GM12891 (cell line): ENCODE measurements at regions not wholly inside any gene's neighbourhood (a gene's known extent, or its start where the extent isn't known, plus 50 kb on each side); places are given as distances from the start of the nearest gene placed in this dataset.

ENCODE experiments used
- PAX5 ChIP-seq: IDR thresholded peaks from 2 replicates; pipeline ENCODE4 v1.6.1; 2011; ENCODE audit warnings: low read length, moderate library complexity, mild to moderate bottlenecking; ENCODE audit not compliant: insufficient read depth, severe bottlenecking
- POLR2A ChIP-seq: IDR thresholded peaks from 2 replicates; pipeline ENCODE4 v1.6.1; 2011; ENCODE audit warnings: low read depth, low read length, control low read depth
- POLR2AphosphoS5 ChIP-seq: IDR thresholded peaks from 2 replicates; pipeline ENCODE4 v1.6.1; 2011; ENCODE audit warnings: low read depth, low read length, control low read depth
- POU2F2 ChIP-seq: IDR thresholded peaks from 2 replicates; pipeline ENCODE4 v1.6.1; 2011; ENCODE audit warnings: low read depth, mild to moderate bottlenecking, control low read depth, low read length, moderate library complexity
- SPI1 ChIP-seq: IDR thresholded peaks from 2 replicates; pipeline ENCODE4 v1.6.1; 2011; ENCODE audit warnings: low read depth, low read length, control low read depth
- TAF1 ChIP-seq: IDR thresholded peaks from 2 replicates; pipeline ENCODE4 v1.6.1; 2011; ENCODE audit warnings: low read depth, low read length, control low read depth

GRCh38 chr9:31774571-31774970, 609.9 kb upstream of the ACO1 start:
- no peak for TF ChIP-seq POLR2A
- no peak for TF ChIP-seq POLR2AphosphoS5
- no peak for TF ChIP-seq TAF1
- TF ChIP-seq POU2F2: no peak
- no peak for TF ChIP-seq SPI1
- TF ChIP-seq PAX5: no peak
